ENCODE measurements at regions not wholly inside any gene's neighbourhood (a gene's known extent, or its start where the extent isn't known, plus 50 kb on each side); places are given as distances from the start of the nearest gene placed in this dataset.

DNA sequence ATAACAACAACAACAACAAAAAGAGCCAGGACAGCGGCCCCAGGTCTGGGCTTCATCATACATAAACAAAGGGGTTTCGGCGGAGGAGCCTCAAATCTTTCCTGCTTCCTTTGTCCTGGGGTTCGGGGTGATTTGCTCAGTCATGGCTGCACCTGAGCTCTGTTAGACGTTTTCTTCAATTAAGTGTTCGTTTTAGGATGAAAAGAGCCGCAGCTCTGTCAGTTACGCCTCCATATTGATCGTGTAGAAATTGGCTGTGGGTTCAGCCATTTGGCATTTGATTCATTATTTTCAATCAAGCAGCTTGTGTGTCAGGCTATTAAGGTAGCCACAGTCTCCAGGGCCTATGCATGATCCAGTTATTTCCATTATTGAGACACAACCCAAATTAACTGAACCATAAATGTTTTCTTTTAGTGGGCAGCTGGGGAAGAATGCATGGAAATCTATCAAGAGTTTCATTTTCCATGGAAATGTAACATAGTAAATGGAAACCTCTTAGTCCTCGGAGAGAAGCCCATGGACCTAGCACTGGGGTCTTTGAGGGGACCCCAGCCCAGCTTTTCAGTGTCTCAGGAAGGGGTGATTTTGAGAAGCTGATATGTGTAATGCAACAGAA lies 370.0 kb upstream of the C1orf174 start:
- DNase-seq (ENCODE audit: extremely low read depth, insufficient read length): no peak
- H3K4me3 ChIP-seq (replicated peaks; ENCODE audit: low read depth, low read length): no peak overlapping the region
- TF ChIP-seq CTCF (IDR thresholded peaks at IDR 0.05; ENCODE audit: insufficient read depth, low read length, poor library complexity, severe bottlenecking): no peak
- no peaks in the 10 kb centered on the region for H3K27me3 ChIP-seq (replicated peaks; ENCODE audit: control insufficient read depth, insufficient read depth, low read length)
- H3K36me3 ChIP-seq (ENCODE audit: control insufficient read depth, insufficient read depth, low read length): no peaks in the 10 kb centered on the region

GRCh38 chr1:4270651-4271337 lies 370.7 kb upstream of the C1orf174 start:
- no peak for DNase-seq (ENCODE audit: extremely low read depth, insufficient read length)
- TF ChIP-seq CTCF (IDR thresholded peaks at IDR 0.05; ENCODE audit: insufficient read depth, low read length, poor library complexity, severe bottlenecking): no peak
- Histone ChIP-seq H3K4me3 (replicated peaks; ENCODE audit: low read depth, low read length) (no peak overlapping the region), H3K27me3 (replicated peaks; ENCODE audit: control insufficient read depth, insufficient read depth, low read length) (no peaks in the 10 kb centered on the region), H3K36me3 (ENCODE audit: control insufficient read depth, insufficient read depth, low read length) (no peaks in the 10 kb centered on the region)

DNA sequence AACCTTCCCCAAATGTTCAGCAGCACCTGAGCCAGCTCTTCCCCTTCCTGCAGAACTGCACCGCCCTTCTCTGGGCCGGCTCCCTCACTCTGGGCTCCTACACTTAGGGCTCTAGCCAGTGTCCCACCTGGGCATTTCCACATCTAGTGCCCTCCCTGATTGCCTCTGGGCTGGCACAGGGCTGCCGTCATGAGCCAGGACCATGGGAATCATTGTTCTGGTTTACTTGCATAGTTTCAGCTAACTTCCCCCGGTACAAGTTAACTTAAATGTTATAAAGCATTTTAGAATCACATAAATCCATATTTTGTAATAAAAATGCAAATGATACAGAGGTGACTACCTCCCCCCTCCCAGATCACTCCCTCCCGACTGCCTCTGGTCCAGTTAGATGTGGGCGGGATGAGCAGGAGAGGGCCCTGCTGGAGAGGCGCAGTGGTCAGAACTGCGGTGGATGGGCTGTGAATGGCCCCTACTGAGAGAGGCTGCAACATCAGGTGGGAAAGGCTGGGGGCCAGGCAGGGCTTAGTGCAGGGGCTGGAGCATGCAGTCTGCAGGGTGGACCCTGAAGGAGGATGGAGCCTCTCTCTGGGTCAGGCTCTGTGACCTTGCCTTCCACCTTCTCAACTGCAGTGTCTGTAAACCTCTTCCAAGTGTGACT lies 371.4 kb upstream of the C1orf174 start:
- no peak for DNase-seq (ENCODE audit: extremely low read depth, insufficient read length)
- Histone ChIP-seq H3K36me3 (ENCODE audit: control insufficient read depth, insufficient read depth, low read length) (no peaks in the 10 kb centered on the region), H3K27me3 (replicated peaks; ENCODE audit: control insufficient read depth, insufficient read depth, low read length) (no peaks in the 10 kb centered on the region), H3K4me3 (replicated peaks; ENCODE audit: low read depth, low read length) (no peak overlapping the region)
- TF ChIP-seq CTCF (IDR thresholded peaks at IDR 0.05; ENCODE audit: insufficient read depth, low read length, poor library complexity, severe bottlenecking): no peak

- no peak for TF ChIP-seq CTCF (IDR thresholded peaks at IDR 0.05; ENCODE audit: insufficient read depth, low read length, poor library complexity, severe bottlenecking)
- no peak overlapping the region for H3K4me3 ChIP-seq (replicated peaks; ENCODE audit: low read depth, low read length)
- no peak for DNase-seq (ENCODE audit: extremely low read depth, insufficient read length)
- H3K27me3 ChIP-seq (replicated peaks; ENCODE audit: control insufficient read depth, insufficient read depth, low read length): no peaks in the 10 kb centered on the region
- no peaks in the 10 kb centered on the region for H3K36me3 ChIP-seq (ENCODE audit: control insufficient read depth, insufficient read depth, low read length)
Measured at GRCh38 chr1:4272568-4272967, 372.5 kb upstream of the C1orf174 start.

GRCh38 chr1:4273243-4273642 lies 373.2 kb upstream of the C1orf174 start:
- no peaks in the 10 kb centered on the region for H3K36me3 ChIP-seq (ENCODE audit: control insufficient read depth, insufficient read depth, low read length)
- no peaks in the 10 kb centered on the region for H3K27me3 ChIP-seq (replicated peaks; ENCODE audit: control insufficient read depth, insufficient read depth, low read length)
- TF ChIP-seq CTCF (IDR thresholded peaks at IDR 0.05; ENCODE audit: insufficient read depth, low read length, poor library complexity, severe bottlenecking): no peak
- no peak overlapping the region for H3K4me3 ChIP-seq (replicated peaks; ENCODE audit: low read depth, low read length)
- no peak for DNase-seq (ENCODE audit: extremely low read depth, insufficient read length)

Data from GM06990 (cell line).